SK-N-SH treated with all-trans-retinoic acid at 6 μM for 48 hours (cell line): ENCODE measurements at regions not wholly inside any gene's neighbourhood (a gene's known extent, or its start where the extent isn't known, plus 50 kb on each side); places are given as distances from the start of the nearest gene placed in this dataset.

ENCODE experiments used
- ARNTL ChIP-seq: fragments of 450-650 bp; formaldehyde crosslinking; IDR thresholded peaks from 2 replicates; pipeline ENCODE4 v1.5.0; 2020; ENCODE audit warnings: low read depth, mild to moderate bottlenecking, moderate library complexity, borderline replicate concordance
- BACH2 ChIP-seq: fragments of 250-450 bp; sonication (Bioruptor Pico); IDR thresholded peaks from 2 replicates; pipeline ENCODE4 v1.9.0; 2021; ENCODE audit warnings: mild to moderate bottlenecking, borderline replicate concordance
- ESRRG ChIP-seq: fragments of 250-450 bp; sonication (Bioruptor Pico); IDR thresholded peaks from 2 replicates; pipeline ENCODE4 v1.6.1; 2021; ENCODE audit warnings: mild to moderate bottlenecking
- RARB ChIP-seq: fragments of 250-450 bp; sonication (Bioruptor Pico); IDR thresholded peaks from 2 replicates; pipeline ENCODE4 v1.8.0; 2021; ENCODE audit warnings: mild to moderate bottlenecking, moderate library complexity
- SNAI2 ChIP-seq: fragments of 250-450 bp; sonication (Bioruptor Pico); IDR thresholded peaks from 2 replicates; pipeline ENCODE4 v1.5.0; 2020; ENCODE audit warnings: mild to moderate bottlenecking, moderate library complexity
- TOX ChIP-seq: fragments of 250-450 bp; sonication (Bioruptor Pico); IDR thresholded peaks from 2 replicates; pipeline ENCODE4 v1.8.0; 2021; ENCODE audit warnings: mild to moderate bottlenecking, moderate library complexity, borderline replicate concordance
- ZC3H10 ChIP-seq: fragments of 250-450 bp; sonication (Bioruptor Pico); IDR thresholded peaks from 2 replicates; pipeline ENCODE4 v1.5.1; 2021; ENCODE audit warnings: mild to moderate bottlenecking, moderate library complexity
- ZFP30 ChIP-seq: fragments of 450-650 bp; formaldehyde crosslinking; IDR thresholded peaks from 2 replicates; pipeline ENCODE4 v1.5.0; 2022; ENCODE audit warnings: mild to moderate bottlenecking, moderate library complexity
- ZNF70 ChIP-seq: fragments of 450-650 bp; formaldehyde crosslinking; IDR thresholded peaks from 2 replicates; pipeline ENCODE4 v1.5.0; 2020; ENCODE audit warnings: mild to moderate bottlenecking, moderate library complexity
- ZNF8 ChIP-seq: fragments of 450-650 bp; formaldehyde crosslinking; IDR thresholded peaks from 2 replicates; pipeline ENCODE4 v1.5.0; 2020; ENCODE audit warnings: mild to moderate bottlenecking, moderate library complexity
- TF ChIP-seq, protein P1 (sequence below): fragments of 250-450 bp; sonication (Bioruptor Pico); IDR thresholded peaks from 2 replicates; pipeline ENCODE4 v1.5.1; 2020; ENCODE audit warnings: low read depth, mild to moderate bottlenecking, moderate library complexity
- TF ChIP-seq, protein P2 (sequence below): fragments of 250-450 bp; sonication (Bioruptor Pico); IDR thresholded peaks from 2 replicates; pipeline ENCODE4 v1.8.0; 2020; ENCODE audit warnings: mild to moderate bottlenecking, moderate library complexity, borderline replicate concordance

DNA sequence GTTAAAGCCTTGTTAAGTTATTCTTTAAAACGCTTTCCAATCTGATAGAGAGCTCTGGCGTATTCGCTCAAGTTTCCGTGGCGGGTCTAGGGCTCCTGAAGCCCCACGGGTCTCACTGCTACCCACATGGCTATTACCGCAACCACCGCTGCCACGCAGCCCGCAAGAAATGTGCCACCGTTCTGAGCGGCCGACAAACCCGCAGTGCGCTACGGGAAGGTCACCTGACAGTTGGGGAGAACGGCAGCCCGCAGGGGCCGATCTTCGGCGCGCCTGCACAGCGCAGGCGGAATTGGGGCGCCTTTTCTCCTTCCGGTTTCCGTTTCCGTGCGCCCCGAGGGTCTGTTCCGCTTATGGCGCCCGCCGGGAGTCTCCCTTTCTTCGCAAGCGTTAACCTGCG lies 76.6 kb upstream of the SNRPN start:
- TF ChIP-seq TOX (CRISPR knock-in tag), result no peak
- TF ChIP-seq, protein P1, sequence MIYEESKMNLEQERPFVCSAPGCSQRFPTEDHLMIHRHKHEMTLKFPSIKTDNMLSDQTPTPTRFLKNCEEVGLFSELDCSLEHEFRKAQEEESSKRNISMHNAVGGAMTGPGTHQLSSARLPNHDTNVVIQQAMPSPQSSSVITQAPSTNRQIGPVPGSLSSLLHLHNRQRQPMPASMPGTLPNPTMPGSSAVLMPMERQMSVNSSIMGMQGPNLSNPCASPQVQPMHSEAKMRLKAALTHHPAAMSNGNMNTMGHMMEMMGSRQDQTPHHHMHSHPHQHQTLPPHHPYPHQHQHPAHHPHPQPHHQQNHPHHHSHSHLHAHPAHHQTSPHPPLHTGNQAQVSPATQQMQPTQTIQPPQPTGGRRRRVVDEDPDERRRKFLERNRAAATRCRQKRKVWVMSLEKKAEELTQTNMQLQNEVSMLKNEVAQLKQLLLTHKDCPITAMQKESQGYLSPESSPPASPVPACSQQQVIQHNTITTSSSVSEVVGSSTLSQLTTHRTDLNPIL (CRISPR knock-in tag), result no peak
- TF ChIP-seq ZFP30 (CRISPR knock-in tag), result no peak
- no peak for TF ChIP-seq ESRRG
- no peak for TF ChIP-seq RARB (CRISPR knock-in tag)
- TF ChIP-seq ZNF70 (CRISPR knock-in tag), result no peak
- TF ChIP-seq ARNTL (CRISPR knock-in tag), result no peak
- no peak for TF ChIP-seq ZNF8 (CRISPR knock-in tag)
- TF ChIP-seq, protein P2, sequence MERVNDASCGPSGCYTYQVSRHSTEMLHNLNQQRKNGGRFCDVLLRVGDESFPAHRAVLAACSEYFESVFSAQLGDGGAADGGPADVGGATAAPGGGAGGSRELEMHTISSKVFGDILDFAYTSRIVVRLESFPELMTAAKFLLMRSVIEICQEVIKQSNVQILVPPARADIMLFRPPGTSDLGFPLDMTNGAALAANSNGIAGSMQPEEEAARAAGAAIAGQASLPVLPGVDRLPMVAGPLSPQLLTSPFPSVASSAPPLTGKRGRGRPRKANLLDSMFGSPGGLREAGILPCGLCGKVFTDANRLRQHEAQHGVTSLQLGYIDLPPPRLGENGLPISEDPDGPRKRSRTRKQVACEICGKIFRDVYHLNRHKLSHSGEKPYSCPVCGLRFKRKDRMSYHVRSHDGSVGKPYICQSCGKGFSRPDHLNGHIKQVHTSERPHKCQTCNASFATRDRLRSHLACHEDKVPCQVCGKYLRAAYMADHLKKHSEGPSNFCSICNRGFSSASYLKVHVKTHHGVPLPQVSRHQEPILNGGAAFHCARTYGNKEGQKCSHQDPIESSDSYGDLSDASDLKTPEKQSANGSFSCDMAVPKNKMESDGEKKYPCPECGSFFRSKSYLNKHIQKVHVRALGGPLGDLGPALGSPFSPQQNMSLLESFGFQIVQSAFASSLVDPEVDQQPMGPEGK (CRISPR knock-in tag), result no peak
- no peak for TF ChIP-seq BACH2 (CRISPR knock-in tag)
- no peak for TF ChIP-seq ZC3H10 (CRISPR knock-in tag)
- no peak for TF ChIP-seq SNAI2 (CRISPR knock-in tag)
